WTC11 (cell line): ENCODE measurements at regions not wholly inside any gene's neighbourhood (a gene's known extent, or its start where the extent isn't known, plus 50 kb on each side); places are given as distances from the start of the nearest gene placed in this dataset.

Experiments used
- ATAC-seq: fragments of 200-7000 bp; cut with Tn5 transposase; 2 replicates; pipeline ENCODE4 v1.10.0; 2021; ENCODE audit warnings: mild to moderate bottlenecking, moderate library complexity
- CTCF ChIA-PET: fragments of 300-600 bp; sonication (Branson Sonifier 250); formaldehyde crosslinking; loops from one replicate; lab custom pipeline; 2021; ENCODE audit warnings: antibody characterized with exemption; lab: Charles Lee
- POLR2A ChIA-PET: fragments of 350-600 bp; sonication (Branson Sonifier 250); formaldehyde crosslinking; loops from one replicate; lab custom pipeline; 2021; ENCODE audit warnings: antibody characterized with exemption; lab: Charles Lee
- DNase-seq: peaks from one replicate; pipeline ENCODE4 v3.0.0; 2021; ENCODE audit warnings: low spot score
- H3K27ac Mint-ChIP-seq: 2 replicates; pipeline ENCODE4 v1.8.0; 2021; ENCODE audit warnings: mixed read lengths
- H3K27me3 Mint-ChIP-seq: 2 replicates; pipeline ENCODE4 v1.8.0; 2021; ENCODE audit warnings: low read depth, mild to moderate bottlenecking, moderate library complexity, mixed read lengths
- H3K36me3 Mint-ChIP-seq: 2 replicates; pipeline ENCODE4 v1.8.0; 2021; ENCODE audit warnings: mixed read lengths
- H3K4me1 Mint-ChIP-seq: 2 replicates; pipeline ENCODE4 v1.8.0; 2022; ENCODE audit warnings: mixed read lengths
- H3K4me3 Mint-ChIP-seq: 2 replicates; pipeline ENCODE4 v1.8.0; 2021; ENCODE audit warnings: mild to moderate bottlenecking, moderate library complexity, mixed read lengths
- H3K9me3 Mint-ChIP-seq: 2 replicates; pipeline ENCODE4 v1.8.0; 2021; ENCODE audit warnings: mixed read lengths
- ARID4B ChIP-seq: sonication (generic); formaldehyde crosslinking; IDR thresholded peaks from 2 replicates; pipeline ENCODE4 v1.8.0; 2023; ENCODE audit warnings: missing genetic modification reagents, mild to moderate bottlenecking, borderline replicate concordance
- EMX1 ChIP-seq: fragments of 250-450 bp; sonication (Bioruptor Pico); IDR thresholded peaks from 2 replicates; pipeline ENCODE4 v1.8.0; 2021; ENCODE audit warnings: mild to moderate bottlenecking
- ESRRA ChIP-seq: sonication (generic); formaldehyde crosslinking; IDR thresholded peaks from 2 replicates; pipeline ENCODE4 v1.8.1; 2022; ENCODE audit warnings: mild to moderate bottlenecking, missing genetic modification reagents, borderline replicate concordance
- ETV6 ChIP-seq: sonication (generic); formaldehyde crosslinking; IDR thresholded peaks from 2 replicates; pipeline ENCODE4 v1.8.1; 2022; ENCODE audit warnings: mild to moderate bottlenecking, missing genetic modification reagents
- FOXP1 ChIP-seq: sonication (generic); formaldehyde crosslinking; IDR thresholded peaks from 2 replicates; pipeline ENCODE4 v1.8.0; 2022; ENCODE audit warnings: missing genetic modification reagents, mild to moderate bottlenecking, moderate library complexity, borderline replicate concordance
- FOXP4 ChIP-seq: sonication (generic); formaldehyde crosslinking; IDR thresholded peaks from 2 replicates; pipeline ENCODE4 v1.8.0; 2022; ENCODE audit warnings: mild to moderate bottlenecking, missing genetic modification reagents
- IRF1 ChIP-seq: sonication (generic); formaldehyde crosslinking; IDR thresholded peaks from 2 replicates; pipeline ENCODE4 v1.8.0; 2023; ENCODE audit warnings: missing genetic modification reagents
- MLX ChIP-seq: sonication (generic); formaldehyde crosslinking; IDR thresholded peaks from 2 replicates; pipeline ENCODE4 v1.8.1; 2023; ENCODE audit warnings: mild to moderate bottlenecking, missing genetic modification reagents, moderate library complexity
- MXD4 ChIP-seq: fragments of 250-450 bp; sonication (Bioruptor Pico); IDR thresholded peaks from 2 replicates; pipeline ENCODE4 v1.8.0; 2021; ENCODE audit warnings: mild to moderate bottlenecking, moderate library complexity, borderline replicate concordance
- PREB ChIP-seq: sonication (generic); formaldehyde crosslinking; IDR thresholded peaks from 2 replicates; pipeline ENCODE4 v1.8.1; 2022; ENCODE audit warnings: mild to moderate bottlenecking, missing genetic modification reagents, moderate library complexity, borderline replicate concordance
- SMAD3 ChIP-seq: sonication (generic); formaldehyde crosslinking; IDR thresholded peaks from 2 replicates; pipeline ENCODE4 v1.8.0; 2022; ENCODE audit warnings: missing genetic modification reagents, mild to moderate bottlenecking, borderline replicate concordance
- SP1 ChIP-seq: sonication (generic); formaldehyde crosslinking; conservative IDR thresholded peaks from 2 replicates; pipeline ENCODE4 v1.8.1; 2022; ENCODE audit warnings: missing genetic modification reagents
- TEAD1 ChIP-seq: sonication (generic); formaldehyde crosslinking; IDR thresholded peaks from 2 replicates; pipeline ENCODE4 v1.8.0; 2022; ENCODE audit warnings: mild to moderate bottlenecking, missing genetic modification reagents
- USF2 ChIP-seq: sonication (generic); formaldehyde crosslinking; IDR thresholded peaks from 2 replicates; pipeline ENCODE4 v1.8.1; 2023; ENCODE audit warnings: mild to moderate bottlenecking, missing genetic modification reagents, moderate library complexity
- ZNF232 ChIP-seq: sonication (generic); formaldehyde crosslinking; IDR thresholded peaks from 2 replicates; pipeline ENCODE4 v1.8.0; 2022; ENCODE audit warnings: mild to moderate bottlenecking, missing genetic modification reagents
- ZNF416 ChIP-seq: fragments of 250-450 bp; sonication (Bioruptor Pico); IDR thresholded peaks from 2 replicates; pipeline ENCODE4 v1.9.0; 2021; ENCODE audit warnings: mild to moderate bottlenecking, inconsistent platforms
- ZNF423 ChIP-seq: fragments of 250-450 bp; sonication (Bioruptor Pico); IDR thresholded peaks from 2 replicates; pipeline ENCODE4 v2.1.2; 2022; ENCODE audit warnings: mild to moderate bottlenecking, moderate library complexity
- ZNF532 ChIP-seq: fragments of 250-450 bp; sonication (Bioruptor Pico); IDR thresholded peaks from 2 replicates; pipeline ENCODE4 v1.9.0; 2021; ENCODE audit warnings: mild to moderate bottlenecking, borderline replicate concordance

- TF ChIP-seq FOXP4 (peak; percentile 12; the same call in 1 of the 2 replicates), SP1 (no peak), ETV6 (CRISPR knock-in tag) (peak; percentile 54; the same call in 1 of the 2 replicates), TEAD1 (CRISPR knock-in tag) (no peak)
- Mint-ChIP-seq H3K27ac (no peak overlapping the region), H3K36me3 (peaks cover 3% of the 10 kb centered on the region; the same call in 1 of the 2 replicates), H3K27me3 (no peaks in the 10 kb centered on the region), H3K4me1 (peaks cover 44% of the 10 kb centered on the region), H3K4me3 (no peak overlapping the region), H3K9me3 (no peaks in the 10 kb centered on the region; the same call in 1 of the 2 replicates)
- POLR2A ChIA-PET = interaction anchor here (0.6 kb wide), 1 partner anchor 52 kb away, joined by 3 read pairs; no protein-coding TSS in a partner anchor
- ATAC-seq = peak; percentile 81
- CTCF ChIA-PET = interaction anchor here (0.6 kb wide), 1 partner anchor 301 kb away, joined by 4 read pairs; no protein-coding TSS in a partner anchor
- peak; percentile 33 for DNase-seq
Measured at GRCh38 chr12:19003987-19004619, 125.4 kb upstream of the PLEKHA5 start.

GRCh38 chr12:19005257-19005801, 124.2 kb upstream of the PLEKHA5 start:
- H3K27ac Mint-ChIP-seq = peak overlapping the region; percentile 91
- POLR2A ChIA-PET = no interaction called here
- DNase-seq = no peak

More at GRCh38 chr12:19005257-19005801, 124.2 kb upstream of the PLEKHA5 start:
- CTCF ChIA-PET = no interaction called here
- peaks cover 48% of the 10 kb centered on the region for H3K4me1 Mint-ChIP-seq
- no peak overlapping the region for H3K4me3 Mint-ChIP-seq
- H3K27me3 Mint-ChIP-seq = no peaks in the 10 kb centered on the region
- no peak for ATAC-seq
- no peak for TF ChIP-seq MXD4 (CRISPR knock-in tag)
- no peak for TF ChIP-seq ARID4B (CRISPR knock-in tag)
- TF ChIP-seq MLX (CRISPR knock-in tag) = no peak
- TF ChIP-seq IRF1 (CRISPR knock-in tag) = no peak
- no peak for TF ChIP-seq ZNF423 (CRISPR knock-in tag)
- no peak for TF ChIP-seq ZNF232 (CRISPR knock-in tag)
- no peak for TF ChIP-seq PREB (CRISPR knock-in tag)
- no peak for TF ChIP-seq USF2 (CRISPR knock-in tag)
- no peak for TF ChIP-seq ESRRA (CRISPR knock-in tag)
- TF ChIP-seq FOXP1 (CRISPR knock-in tag) = no peak
- no peak for TF ChIP-seq EMX1 (CRISPR knock-in tag)
- no peak for TF ChIP-seq ZNF532 (CRISPR knock-in tag)
- TF ChIP-seq SMAD3 (CRISPR knock-in tag) = no peak
- TF ChIP-seq ZNF416 (CRISPR knock-in tag) = no peak
- no peaks in the 10 kb centered on the region for H3K36me3 Mint-ChIP-seq
- no peaks in the 10 kb centered on the region for H3K9me3 Mint-ChIP-seq
